ENCODE measurements at regions not wholly inside any gene's neighbourhood (a gene's known extent, or its start where the extent isn't known, plus 50 kb on each side); places are given as distances from the start of the nearest gene placed in this dataset.

DNA sequence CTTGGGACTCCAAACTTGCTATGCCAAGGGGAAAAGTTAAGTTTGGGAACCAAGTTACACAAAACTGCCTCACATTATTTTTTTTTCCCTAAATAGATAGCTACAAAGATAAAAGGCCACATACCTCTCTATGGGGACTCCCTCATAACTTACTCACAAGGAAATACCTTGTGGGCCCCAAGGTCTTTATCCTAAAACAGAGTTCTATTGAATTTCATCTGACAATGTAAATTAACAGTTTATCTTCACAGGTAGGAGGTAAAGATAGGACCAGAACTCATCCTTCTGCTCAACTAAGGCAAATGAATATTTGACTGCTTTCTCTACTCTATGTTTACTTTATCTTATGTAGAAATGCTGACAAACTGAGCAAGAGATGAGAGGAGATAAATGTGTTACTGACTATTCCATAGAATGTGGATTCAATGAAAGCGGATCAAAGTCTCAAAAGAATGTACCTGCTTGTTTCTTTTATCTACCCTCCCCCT, 1278.0 kb downstream of the OTOL1 start:
- TF ChIP-seq CTCF (IDR thresholded peaks at IDR 0.05; ENCODE audit: insufficient read depth, low read length): no peak
- DNase-seq (ENCODE audit: low read depth): no peak
- H3K4me3 ChIP-seq (ENCODE audit: low read depth, low read length): no peak overlapping the region

DNA sequence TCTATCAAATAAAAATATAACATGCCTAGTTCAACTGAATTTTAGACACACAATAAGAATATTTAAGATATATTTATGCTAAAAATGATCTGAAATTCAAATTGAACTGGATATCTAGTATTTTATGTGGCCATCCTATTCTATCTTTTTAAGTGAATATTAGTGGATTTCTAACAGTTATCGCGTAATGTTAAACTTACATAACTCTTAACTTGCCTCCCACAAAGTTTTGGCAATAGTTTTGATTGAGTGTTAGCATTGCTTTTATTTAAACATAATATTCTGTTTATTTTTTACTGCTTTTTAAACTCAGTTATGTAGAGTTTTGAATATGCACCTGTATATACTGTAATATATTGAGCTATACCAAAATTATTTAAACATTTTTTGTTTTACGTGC, 1279.5 kb downstream of the OTOL1 start:
- no peak overlapping the region for H3K4me3 ChIP-seq (ENCODE audit: low read depth, low read length)
- TF ChIP-seq CTCF (IDR thresholded peaks at IDR 0.05; ENCODE audit: insufficient read depth, low read length): no peak
- no peak for DNase-seq (ENCODE audit: low read depth)

DNA sequence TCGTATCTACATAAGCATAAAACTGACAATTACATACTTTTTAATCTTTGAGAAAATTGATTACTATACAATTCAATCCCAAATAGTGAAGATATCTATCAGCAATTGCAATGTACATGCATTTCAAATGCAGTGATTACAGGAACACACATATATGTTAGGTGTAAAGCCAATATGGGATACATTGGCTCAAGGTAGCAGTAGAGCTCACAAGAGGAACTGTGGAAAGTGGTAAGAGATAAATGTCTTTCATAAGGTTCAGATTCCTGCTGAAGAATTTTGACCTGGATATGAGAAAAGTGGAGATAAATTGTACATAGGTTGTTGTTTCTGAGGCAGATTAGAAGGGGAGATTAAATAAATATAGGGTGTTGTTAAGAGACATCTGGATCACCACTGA, 1280.5 kb downstream of the OTOL1 start:
- no peak overlapping the region for H3K4me3 ChIP-seq (ENCODE audit: low read depth, low read length)
- TF ChIP-seq CTCF (IDR thresholded peaks at IDR 0.05; ENCODE audit: insufficient read depth, low read length): no peak
- no peak for DNase-seq (ENCODE audit: low read depth)

DNA sequence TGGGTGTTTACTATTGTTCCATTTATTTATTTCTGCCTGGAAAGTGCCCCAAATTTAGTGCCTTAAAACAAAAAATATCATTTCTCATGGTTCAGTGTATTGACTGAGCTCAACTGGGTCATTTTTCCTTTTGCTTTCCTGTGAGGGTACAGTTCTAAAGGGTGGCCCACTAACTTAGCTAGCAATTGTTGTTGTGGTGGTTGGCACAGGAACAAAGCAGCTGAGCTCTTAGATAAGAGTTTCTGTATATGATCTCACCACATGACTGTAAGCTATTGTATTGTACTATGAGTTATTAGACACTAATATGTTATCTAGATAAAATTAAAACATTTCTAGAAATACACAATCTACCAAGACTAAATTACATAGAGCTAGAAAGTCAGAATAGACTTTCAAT, 1283.7 kb downstream of the OTOL1 start:
- H3K4me3 ChIP-seq (ENCODE audit: low read depth, low read length): no peak overlapping the region
- no peak for TF ChIP-seq CTCF (IDR thresholded peaks at IDR 0.05; ENCODE audit: insufficient read depth, low read length)
- peak; percentile 39 for DNase-seq (ENCODE audit: low read depth)

DNA sequence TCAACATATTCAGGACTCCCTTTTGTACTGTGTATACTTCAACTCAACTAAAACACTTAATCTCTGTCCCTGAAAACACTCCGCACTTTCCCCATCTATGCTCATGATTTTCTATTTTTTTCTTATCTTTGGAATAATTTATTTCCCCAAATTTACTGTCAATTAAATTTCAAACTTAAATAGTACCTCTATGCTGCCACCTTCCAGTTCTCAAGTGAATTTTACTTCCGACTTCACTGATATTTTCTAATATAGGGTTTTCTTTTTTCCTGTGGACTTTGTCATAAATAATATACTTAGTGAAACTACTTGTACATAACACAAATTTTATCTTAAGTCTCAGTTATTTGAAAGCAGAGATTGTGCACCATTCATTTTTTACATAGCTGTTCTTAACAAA, 1303.3 kb downstream of the OTOL1 start:
- TF ChIP-seq CTCF (IDR thresholded peaks at IDR 0.05; ENCODE audit: insufficient read depth, low read length): no peak
- DNase-seq (ENCODE audit: low read depth): peak; percentile 10
- H3K4me3 ChIP-seq (ENCODE audit: low read depth, low read length): no peak overlapping the region

- no peak for TF ChIP-seq CTCF (IDR thresholded peaks at IDR 0.05; ENCODE audit: insufficient read depth, low read length)
- no peak for DNase-seq (ENCODE audit: low read depth)
- no peak overlapping the region for H3K4me3 ChIP-seq (ENCODE audit: low read depth, low read length)
Observed at GRCh38 chr3:162802228-162802965, 1305.8 kb downstream of the OTOL1 start.

DNA sequence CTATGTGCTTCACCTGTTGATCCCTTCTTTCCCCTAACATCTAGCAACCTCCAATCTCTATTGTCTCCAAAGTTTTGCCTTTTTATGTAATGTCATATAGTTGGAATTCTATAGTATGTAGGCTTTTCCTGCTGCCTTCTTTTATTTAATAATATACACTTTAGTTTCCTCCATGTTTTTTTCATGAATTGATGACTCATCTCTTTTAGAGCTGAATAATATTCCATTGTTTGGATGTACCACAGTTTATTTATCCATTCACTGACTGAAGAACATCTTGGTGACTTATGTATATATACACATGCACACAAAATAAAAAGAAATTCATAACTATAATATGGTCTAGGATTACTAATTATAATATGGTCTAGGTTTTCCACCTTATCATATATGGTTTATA, 1314.2 kb downstream of the OTOL1 start:
- no peak for TF ChIP-seq CTCF (IDR thresholded peaks at IDR 0.05; ENCODE audit: insufficient read depth, low read length)
- no peak for DNase-seq (ENCODE audit: low read depth)
- H3K4me3 ChIP-seq (ENCODE audit: low read depth, low read length): no peak overlapping the region

Measured in fibroblast of the aortic adventitia (primary cell).